ENCODE measurements at regions not wholly inside any gene's neighbourhood (a gene's known extent, or its start where the extent isn't known, plus 50 kb on each side); places are given as distances from the start of the nearest gene placed in this dataset.

- DNase-seq (ENCODE audit: low spot score) = no peak
- Histone ChIP-seq H3K9me3 (ENCODE audit: low read depth, low read length, poor library complexity, severe bottlenecking) (no peaks in the 10 kb centered on the region), H3K4me3 (ENCODE audit: low read depth, low read length, poor library complexity, severe bottlenecking) (no peak overlapping the region), H3K27ac (ENCODE audit: low read depth, low read length, poor library complexity, severe bottlenecking) (no peak overlapping the region), H3K36me3 (ENCODE audit: insufficient read depth, low read length, poor library complexity, severe bottlenecking) (no peaks in the 10 kb centered on the region), H3K4me1 (ENCODE audit: insufficient read depth, low read length, poor library complexity, severe bottlenecking) (no peaks in the 10 kb centered on the region), H3K27me3 (replicated peaks; ENCODE audit: insufficient read depth, low read depth, low read length, poor library complexity) (peaks cover 11% of the 10 kb centered on the region)
- POLR2A ChIA-PET (ENCODE audit: low non-redundant PET) = no interaction called here
- intact Hi-C loops (cut with micrococcal nuclease; ENCODE audit: unreplicated experiment) = no loop called here
- CTCF ChIA-PET = no interaction called here
- no peak for TF ChIP-seq EZH2 (IDR thresholded peaks at IDR 0.05; ENCODE audit: borderline replicate concordance, low read depth, low read length, poor library complexity, severe bottlenecking)
- TF ChIP-seq, protein P1, sequence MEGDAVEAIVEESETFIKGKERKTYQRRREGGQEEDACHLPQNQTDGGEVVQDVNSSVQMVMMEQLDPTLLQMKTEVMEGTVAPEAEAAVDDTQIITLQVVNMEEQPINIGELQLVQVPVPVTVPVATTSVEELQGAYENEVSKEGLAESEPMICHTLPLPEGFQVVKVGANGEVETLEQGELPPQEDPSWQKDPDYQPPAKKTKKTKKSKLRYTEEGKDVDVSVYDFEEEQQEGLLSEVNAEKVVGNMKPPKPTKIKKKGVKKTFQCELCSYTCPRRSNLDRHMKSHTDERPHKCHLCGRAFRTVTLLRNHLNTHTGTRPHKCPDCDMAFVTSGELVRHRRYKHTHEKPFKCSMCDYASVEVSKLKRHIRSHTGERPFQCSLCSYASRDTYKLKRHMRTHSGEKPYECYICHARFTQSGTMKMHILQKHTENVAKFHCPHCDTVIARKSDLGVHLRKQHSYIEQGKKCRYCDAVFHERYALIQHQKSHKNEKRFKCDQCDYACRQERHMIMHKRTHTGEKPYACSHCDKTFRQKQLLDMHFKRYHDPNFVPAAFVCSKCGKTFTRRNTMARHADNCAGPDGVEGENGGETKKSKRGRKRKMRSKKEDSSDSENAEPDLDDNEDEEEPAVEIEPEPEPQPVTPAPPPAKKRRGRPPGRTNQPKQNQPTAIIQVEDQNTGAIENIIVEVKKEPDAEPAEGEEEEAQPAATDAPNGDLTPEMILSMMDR (conservative IDR thresholded peaks at IDR 0.05; ENCODE audit: low read depth, low read length) = no peak
- no TSS peak for BruUV-seq (replicated peaks)
These were observed 232.3 kb upstream of the CHAC2 start for GRCh38 chr2:53535234-53535840.

DNA sequence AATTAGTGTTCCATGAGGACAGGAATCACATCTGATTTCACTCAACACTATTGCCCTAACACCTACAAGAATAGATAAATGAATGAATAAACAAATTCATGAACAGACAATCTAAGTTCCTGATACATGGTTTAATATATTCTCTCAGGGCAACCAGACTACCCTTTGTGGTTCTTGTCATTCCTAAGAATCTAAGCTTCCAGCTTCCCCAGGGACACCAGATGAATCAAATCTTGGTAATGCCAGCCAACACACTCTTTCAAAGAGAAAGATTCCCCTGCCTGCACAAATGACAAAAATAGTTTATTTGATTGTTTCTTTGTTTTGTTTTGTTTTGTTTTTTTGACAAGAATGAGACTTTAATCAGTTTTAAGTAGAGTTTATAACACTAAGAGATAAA, 237.5 kb upstream of the CHAC2 start:
- intact Hi-C loops (cut with micrococcal nuclease; ENCODE audit: unreplicated experiment) = no loop called here
- TF ChIP-seq EZH2 (IDR thresholded peaks at IDR 0.05; ENCODE audit: borderline replicate concordance, low read depth, low read length, poor library complexity, severe bottlenecking) = no peak
- TF ChIP-seq, protein P1 (conservative IDR thresholded peaks at IDR 0.05; ENCODE audit: low read depth, low read length) = no peak
- ChIA-PET CTCF (no interaction called here), POLR2A (ENCODE audit: low non-redundant PET) (no interaction called here)
- H3K4me3 ChIP-seq (ENCODE audit: low read depth, low read length, poor library complexity, severe bottlenecking) = no peak overlapping the region
- DNase-seq (ENCODE audit: low spot score) = no peak
- H3K9me3 ChIP-seq (ENCODE audit: low read depth, low read length, poor library complexity, severe bottlenecking) = no peaks in the 10 kb centered on the region
- BruUV-seq (replicated peaks) = no TSS peak
- H3K27ac ChIP-seq (ENCODE audit: low read depth, low read length, poor library complexity, severe bottlenecking) = no peak overlapping the region
- peaks cover 15% of the 10 kb centered on the region for H3K27me3 ChIP-seq (replicated peaks; ENCODE audit: insufficient read depth, low read depth, low read length, poor library complexity)
- no peaks in the 10 kb centered on the region for H3K4me1 ChIP-seq (ENCODE audit: insufficient read depth, low read length, poor library complexity, severe bottlenecking)
- H3K36me3 ChIP-seq (ENCODE audit: insufficient read depth, low read length, poor library complexity, severe bottlenecking) = no peaks in the 10 kb centered on the region

- Histone ChIP-seq H3K9me3 (ENCODE audit: low read depth, low read length, poor library complexity, severe bottlenecking) (no peaks in the 10 kb centered on the region), H3K27me3 (replicated peaks; ENCODE audit: insufficient read depth, low read depth, low read length, poor library complexity) (peaks cover 9% of the 10 kb centered on the region), H3K36me3 (ENCODE audit: insufficient read depth, low read length, poor library complexity, severe bottlenecking) (no peaks in the 10 kb centered on the region), H3K4me1 (ENCODE audit: insufficient read depth, low read length, poor library complexity, severe bottlenecking) (no peaks in the 10 kb centered on the region), H3K27ac (ENCODE audit: low read depth, low read length, poor library complexity, severe bottlenecking) (no peak overlapping the region), H3K4me3 (ENCODE audit: low read depth, low read length, poor library complexity, severe bottlenecking) (no peak overlapping the region)
- no TSS peak for BruUV-seq (replicated peaks)
- no peak for DNase-seq (ENCODE audit: low spot score)
- CTCF ChIA-PET = no interaction called here
- intact Hi-C loops (cut with micrococcal nuclease; ENCODE audit: unreplicated experiment) = no loop called here
- POLR2A ChIA-PET (ENCODE audit: low non-redundant PET) = no interaction called here
- TF ChIP-seq EZH2 (IDR thresholded peaks at IDR 0.05; ENCODE audit: borderline replicate concordance, low read depth, low read length, poor library complexity, severe bottlenecking) = no peak
- TF ChIP-seq, protein P1 (conservative IDR thresholded peaks at IDR 0.05; ENCODE audit: low read depth, low read length) = no peak
These were observed 240.5 kb upstream of the CHAC2 start for GRCh38 chr2:53527056-53527455.
